B cell (primary cell): ENCODE measurements at regions not wholly inside any gene's neighbourhood (a gene's known extent, or its start where the extent isn't known, plus 50 kb on each side); places are given as distances from the start of the nearest gene placed in this dataset.

Experiments used
- CTCF ChIP-seq: fragments of 200-600 bp; IDR thresholded peaks from one replicate; pipeline ENCODE4 v1.8.0; 2022; ENCODE audit warnings: antibody characterized with exemption, mild to moderate bottlenecking
- EZH2 ChIP-seq: IDR thresholded peaks from 2 replicates; pipeline ENCODE4 v1.6.1; 2012; ENCODE audit warnings: borderline replicate concordance, low read depth, mild to moderate bottlenecking, moderate library complexity, low read length; ENCODE audit not compliant: insufficient read depth, poor library complexity, severe bottlenecking

GRCh38 chr3:144995856-144996255 is 1024.2 kb downstream of the DIPK2A start:
- TF ChIP-seq EZH2 (no peak), CTCF (no peak)
